NB4 (cell line): ENCODE measurements at regions not wholly inside any gene's neighbourhood (a gene's known extent, or its start where the extent isn't known, plus 50 kb on each side); places are given as distances from the start of the nearest gene placed in this dataset.
"Not testable (repeated sequence)": the region's sequence is repeated elsewhere in the genome, so short reads cannot be mapped to it uniquely, and the experiment has no call there.

ENCODE experiments used
- DNase-seq: peaks from one replicate; pipeline ENCODE4 v3.0.0; 2010; ENCODE audit warnings: low read depth
- H3K4me3 ChIP-seq: one replicate; pipeline ENCODE4 v1.5.1; 2011; ENCODE audit warnings: mild to moderate bottlenecking, low read depth, low read length, moderate library complexity
- CTCF ChIP-seq: IDR thresholded peaks from one replicate; pipeline ENCODE4 v1.5.1; 2012; ENCODE audit warnings: low read depth, low read length
- MAX ChIP-seq: IDR thresholded peaks from 2 replicates; pipeline ENCODE4 v1.6.1; 2011; ENCODE audit warnings: low read depth, low read length
- MYC ChIP-seq: IDR thresholded peaks from 2 replicates; pipeline ENCODE4 v1.6.1; 2011; ENCODE audit warnings: low read depth, low read length
- POLR2A ChIP-seq: IDR thresholded peaks from 2 replicates; pipeline ENCODE4 v1.6.1; 2011; ENCODE audit warnings: mild to moderate bottlenecking; ENCODE audit not compliant: insufficient read length; ENCODE audit errors: extremely low read depth

GRCh38 chrX:1807301-1807731, 192.5 kb downstream of the ASMT start:
- TF ChIP-seq MYC: no peak
- no peak for TF ChIP-seq POLR2A
- TF ChIP-seq CTCF: no peak
- TF ChIP-seq MAX: no peak
- H3K4me3 ChIP-seq: no peak overlapping the region
- DNase-seq: no peak

- no peak overlapping the region for H3K4me3 ChIP-seq
- TF ChIP-seq POLR2A (no peak), CTCF (no peak), MYC (no peak)
- no peak for DNase-seq
Measured at GRCh38 chrX:1809581-1809980, 194.7 kb downstream of the ASMT start.

- no peak for DNase-seq
- no peak overlapping the region for H3K4me3 ChIP-seq
- no peak for TF ChIP-seq CTCF
- TF ChIP-seq MYC: no peak
- no peak for TF ChIP-seq POLR2A
- no peak for TF ChIP-seq MAX
Measured at GRCh38 chrX:1813809-1814208, 198.9 kb downstream of the ASMT start.

GRCh38 chrX:1815456-1816175, 200.8 kb downstream of the ASMT start:
- no peak overlapping the region for H3K4me3 ChIP-seq
- no peak for TF ChIP-seq MAX
- no peak for TF ChIP-seq POLR2A
- TF ChIP-seq CTCF: no peak
- no peak for DNase-seq

GRCh38 chrX:1816387-1816982, 201.6 kb downstream of the ASMT start:
- H3K4me3 ChIP-seq, DNase-seq: not testable (repeated sequence)

GRCh38 chrX:1821846-1822245, 207.0 kb downstream of the ASMT start:
- no peak overlapping the region for H3K4me3 ChIP-seq
- TF ChIP-seq MYC (no peak), CTCF (no peak), POLR2A (no peak)
- DNase-seq: no peak
